SK-N-SH (cell line): ENCODE measurements at regions not wholly inside any gene's neighbourhood (a gene's known extent, or its start where the extent isn't known, plus 50 kb on each side); places are given as distances from the start of the nearest gene placed in this dataset.

Experiments used
- CTCF ChIA-PET: fragments of 300-600, 350-600 bp; formaldehyde crosslinking; extraction: SDS; loops from one replicate; lab custom pipeline; 2021; lab: Yijun Ruan, JAX
- POLR2A ChIA-PET: fragments of 350-600 bp; sonication (Branson Sonifier 250); formaldehyde crosslinking; extraction: SDS; loops from one replicate; lab custom pipeline; 2020; ENCODE audit warnings: antibody characterized with exemption, inconsistent platforms; lab: Yijun Ruan, JAX
- DNase-seq: peaks from one replicate; pipeline ENCODE4 v3.0.0; 2012
- H2AFZ ChIP-seq: fragments of 200-600 bp; sonication (generic); 2 replicates; pipeline ENCODE4 v1.8.1; 2016; ENCODE audit warnings: antibody characterized with exemption, mild to moderate bottlenecking, low read depth
- H3F3A ChIP-seq: fragments of 200-600 bp; sonication (generic); replicated peaks from 2 replicates; pipeline ENCODE3; 2016; ENCODE audit warnings: antibody characterized with exemption, mild to moderate bottlenecking; ENCODE audit not compliant: insufficient read depth
- H3K27ac ChIP-seq, 2 experiments: fragments of 200-500 bp in 1 of 2; fragments of 200-600 bp in 1 of 2; sonication (Bioruptor generic) in 1 of 2; sonication (generic), shearing (Covaris generic) in 1 of 2; 2 replicates each; pipeline versions ENCODE4 v1.5.1 to v1.6.1; 2014 to 2016; ENCODE audit warnings: low read depth in 2 of 2, inconsistent platforms in 1 of 2, low read length in 1 of 2, mild to moderate bottlenecking in 1 of 2, mixed read lengths in 1 of 2
- H3K27me3 ChIP-seq: fragments of 200-600 bp; sonication (generic), shearing (Covaris generic); 2 replicates; pipeline ENCODE4 v1.6.1; 2016; ENCODE audit warnings: mixed run types; ENCODE audit not compliant: insufficient read depth
- H3K36me3 ChIP-seq, 2 experiments: fragments of 200-500 bp in 1 of 2; fragments of 200-600 bp in 1 of 2; sonication (Bioruptor generic) in 1 of 2; sonication (generic) in 1 of 2; replicated peaks in 1 of 2; 2 replicates each; pipeline versions ENCODE3 to v1.5.1; 2014 to 2016; ENCODE audit warnings: low read length in 1 of 2, mild to moderate bottlenecking in 1 of 2; ENCODE audit not compliant: insufficient read depth in 2 of 2, control insufficient read depth in 1 of 2
- H3K4me1 ChIP-seq, 2 experiments: fragments of 200-500 bp in 1 of 2; fragments of 200-600 bp in 1 of 2; sonication (Bioruptor generic) in 1 of 2; sonication (generic), shearing (Covaris generic) in 1 of 2; 2 replicates each; pipeline versions ENCODE4 v1.5.1 to v1.6.1; 2014 to 2016; ENCODE audit warnings: low read depth in 1 of 2, low read length in 1 of 2, mixed run types in 1 of 2; ENCODE audit not compliant: insufficient read depth in 2 of 2, control insufficient read depth in 1 of 2
- H3K4me2 ChIP-seq: fragments of 200-600 bp; sonication (generic), shearing (Covaris generic); 2 replicates; pipeline ENCODE4 v1.6.1; 2017; ENCODE audit warnings: mixed run types
- H3K4me3 ChIP-seq, 2 experiments: fragments of 200-500 bp in 1 of 2; fragments of 200-600 bp in 1 of 2; sonication (Bioruptor generic) in 1 of 2; sonication (generic), shearing (Covaris generic) in 1 of 2; 2 replicates each; pipeline versions ENCODE4 v1.5.1 to v1.8.1; 2014 to 2016; ENCODE audit warnings: low read depth in 2 of 2, inconsistent platforms in 1 of 2, low read length in 1 of 2, mild to moderate bottlenecking in 1 of 2, mixed read lengths in 1 of 2, moderate library complexity in 1 of 2
- H3K79me2 ChIP-seq: fragments of 200-600 bp; sonication (generic); 2 replicates; pipeline ENCODE4 v1.8.1; 2017; ENCODE audit warnings: mild to moderate bottlenecking; ENCODE audit not compliant: insufficient read depth
- H3K9ac ChIP-seq: fragments of 200-600 bp; sonication (generic); 2 replicates; pipeline ENCODE4 v1.6.1; 2017; ENCODE audit warnings: mixed run types
- H3K9me2 ChIP-seq: fragments of 200-600 bp; sonication (generic); 2 replicates; pipeline ENCODE4 v1.6.1; 2017; ENCODE audit warnings: mixed run types
- H3K9me3 ChIP-seq: fragments of 200-600 bp; sonication (generic); 2 replicates; pipeline ENCODE4 v1.6.1; 2017; ENCODE audit warnings: mixed run types, mild to moderate bottlenecking, moderate library complexity
- H4K20me1 ChIP-seq: fragments of 200-600 bp; sonication (generic); 2 replicates; pipeline ENCODE4 v1.6.1; 2017; ENCODE audit warnings: mild to moderate bottlenecking, mixed run types; ENCODE audit not compliant: insufficient read depth
- CHD2 ChIP-seq: fragments of 150-350 bp; IDR thresholded peaks from 2 replicates; pipeline ENCODE4 v1.6.1; 2018; ENCODE audit warnings: low read length; ENCODE audit not compliant: partially characterized antibody
- ELF1 ChIP-seq: IDR thresholded peaks from 2 replicates; pipeline ENCODE4 v1.4.0; 2012
- FOSL2 ChIP-seq: IDR thresholded peaks from 2 replicates; pipeline ENCODE4 v1.4.0; 2012; ENCODE audit warnings: low read depth, mild to moderate bottlenecking, moderate library complexity, borderline replicate concordance
- MEF2A ChIP-seq: IDR thresholded peaks from 2 replicates; pipeline ENCODE4 v1.4.0; 2012; ENCODE audit warnings: low read depth, borderline replicate concordance
- NFIC ChIP-seq: IDR thresholded peaks from 2 replicates; pipeline ENCODE4 v1.4.0; 2012; ENCODE audit warnings: borderline replicate concordance
- POLR2AphosphoS5 ChIP-seq: IDR thresholded peaks from 2 replicates; pipeline ENCODE4 v1.6.1; 2012; ENCODE audit warnings: low read depth, low read length
- RCOR1 ChIP-seq: fragments of 150-350 bp; IDR thresholded peaks from 2 replicates; pipeline ENCODE4 v1.6.1; 2017; ENCODE audit warnings: antibody characterized with exemption, low read length
- RFX5 ChIP-seq: IDR thresholded peaks from 2 replicates; pipeline ENCODE4 v1.6.1; 2012; ENCODE audit warnings: mild to moderate bottlenecking, improper control_type of control experiment, low read length
- SMC3 ChIP-seq: IDR thresholded peaks from 2 replicates; pipeline ENCODE4 v1.6.1; 2012; ENCODE audit warnings: low read depth, low read length, improper control_type of control experiment
- TAF1 ChIP-seq: IDR thresholded peaks from 2 replicates; pipeline ENCODE4 v1.6.1; 2012; ENCODE audit warnings: low read depth, mild to moderate bottlenecking, low read length, moderate library complexity, borderline replicate concordance
- YY1 ChIP-seq: IDR thresholded peaks from 2 replicates; pipeline ENCODE4 v1.4.0; 2012; ENCODE audit warnings: low read depth, mild to moderate bottlenecking
- WGBS: methylation state at CpG from one replicate; pipeline ENCODE4 v1.1.6; 2017; ENCODE audit warnings: low lambda C conversion rate; 5-methylcytosine and 5-hydroxymethylcytosine counted together
- TF ChIP-seq, protein P1 (sequence below): fragments of 200-600 bp; sonication (generic); IDR thresholded peaks from 2 replicates; pipeline ENCODE4 v1.6.1; 2017; ENCODE audit warnings: antibody characterized with exemption, mild to moderate bottlenecking, moderate library complexity
- TF ChIP-seq, protein P2 (sequence below): IDR thresholded peaks from 2 replicates; pipeline ENCODE4 v1.4.0; 2012; ENCODE audit warnings: low read depth, borderline replicate concordance
- TF ChIP-seq, protein P3 (sequence below): fragments of 150-350 bp; IDR thresholded peaks from 2 replicates; pipeline ENCODE4 v1.6.1; 2016; ENCODE audit warnings: mild to moderate bottlenecking, low read depth, low read length
- TF ChIP-seq, protein P4 (sequence below): IDR thresholded peaks from 2 replicates; pipeline ENCODE4 v1.6.1; 2012; ENCODE audit warnings: mild to moderate bottlenecking, low read depth, low read length, moderate library complexity
- TF ChIP-seq, protein P5 (sequence below): fragments of 150-350 bp; IDR thresholded peaks from 2 replicates; pipeline ENCODE4 v1.6.1; 2017; ENCODE audit warnings: antibody characterized with exemption, low read length, low read depth, borderline replicate concordance

DNA sequence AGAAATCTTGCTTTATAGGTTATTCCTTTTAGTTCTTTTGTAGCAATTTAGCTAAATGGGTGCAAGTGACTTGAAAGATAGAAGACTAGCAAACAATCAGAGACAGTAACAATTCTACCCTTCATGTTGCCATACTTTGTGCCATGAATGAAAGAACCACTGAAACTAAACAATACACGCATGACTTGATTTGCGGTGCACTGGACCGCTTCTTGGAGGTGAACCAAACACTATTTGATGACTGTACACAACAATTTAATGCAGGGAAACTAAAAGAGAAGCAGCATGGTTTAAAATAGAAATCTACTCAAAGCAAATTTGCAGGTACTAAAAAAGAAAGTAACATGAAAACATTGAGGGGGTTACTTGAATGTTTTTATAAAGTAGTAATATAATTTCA, 331.0 kb upstream of the RARB start:
- no peaks in the 10 kb centered on the region for H3K36me3 ChIP-seq
- H3F3A ChIP-seq: no peaks in the 10 kb centered on the region
- H3K9me3 ChIP-seq: no peaks in the 10 kb centered on the region
- no peak overlapping the region for H3K9ac ChIP-seq
- H3K4me3 ChIP-seq: no peak overlapping the region
- no peaks in the 10 kb centered on the region; a peak in 1 of 4 replicates for H3K4me1 ChIP-seq
- H3K27me3 ChIP-seq: no peaks in the 10 kb centered on the region
- no peaks in the 10 kb centered on the region for H4K20me1 ChIP-seq
- no peak overlapping the region for H3K4me2 ChIP-seq
- H3K27ac ChIP-seq: no peak overlapping the region
- H3K9me2 ChIP-seq: no peaks in the 10 kb centered on the region
- 86% methylated on average over 3 of the region's 3 CpGs for WGBS
- H2AFZ ChIP-seq: no peak overlapping the region
- CTCF ChIA-PET: no interaction called here
- DNase-seq: no peak
- no peaks in the 10 kb centered on the region for H3K79me2 ChIP-seq
- TF ChIP-seq CHD2 (no peak), POLR2AphosphoS5 (no peak), MEF2A (no peak), RCOR1 (no peak), NFIC (no peak), TAF1 (no peak), YY1 (no peak), FOSL2 (no peak), RFX5 (no peak), ELF1 (no peak), SMC3 (no peak)
- TF ChIP-seq, protein P1, sequence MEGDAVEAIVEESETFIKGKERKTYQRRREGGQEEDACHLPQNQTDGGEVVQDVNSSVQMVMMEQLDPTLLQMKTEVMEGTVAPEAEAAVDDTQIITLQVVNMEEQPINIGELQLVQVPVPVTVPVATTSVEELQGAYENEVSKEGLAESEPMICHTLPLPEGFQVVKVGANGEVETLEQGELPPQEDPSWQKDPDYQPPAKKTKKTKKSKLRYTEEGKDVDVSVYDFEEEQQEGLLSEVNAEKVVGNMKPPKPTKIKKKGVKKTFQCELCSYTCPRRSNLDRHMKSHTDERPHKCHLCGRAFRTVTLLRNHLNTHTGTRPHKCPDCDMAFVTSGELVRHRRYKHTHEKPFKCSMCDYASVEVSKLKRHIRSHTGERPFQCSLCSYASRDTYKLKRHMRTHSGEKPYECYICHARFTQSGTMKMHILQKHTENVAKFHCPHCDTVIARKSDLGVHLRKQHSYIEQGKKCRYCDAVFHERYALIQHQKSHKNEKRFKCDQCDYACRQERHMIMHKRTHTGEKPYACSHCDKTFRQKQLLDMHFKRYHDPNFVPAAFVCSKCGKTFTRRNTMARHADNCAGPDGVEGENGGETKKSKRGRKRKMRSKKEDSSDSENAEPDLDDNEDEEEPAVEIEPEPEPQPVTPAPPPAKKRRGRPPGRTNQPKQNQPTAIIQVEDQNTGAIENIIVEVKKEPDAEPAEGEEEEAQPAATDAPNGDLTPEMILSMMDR: no peak
- TF ChIP-seq, protein P2, sequence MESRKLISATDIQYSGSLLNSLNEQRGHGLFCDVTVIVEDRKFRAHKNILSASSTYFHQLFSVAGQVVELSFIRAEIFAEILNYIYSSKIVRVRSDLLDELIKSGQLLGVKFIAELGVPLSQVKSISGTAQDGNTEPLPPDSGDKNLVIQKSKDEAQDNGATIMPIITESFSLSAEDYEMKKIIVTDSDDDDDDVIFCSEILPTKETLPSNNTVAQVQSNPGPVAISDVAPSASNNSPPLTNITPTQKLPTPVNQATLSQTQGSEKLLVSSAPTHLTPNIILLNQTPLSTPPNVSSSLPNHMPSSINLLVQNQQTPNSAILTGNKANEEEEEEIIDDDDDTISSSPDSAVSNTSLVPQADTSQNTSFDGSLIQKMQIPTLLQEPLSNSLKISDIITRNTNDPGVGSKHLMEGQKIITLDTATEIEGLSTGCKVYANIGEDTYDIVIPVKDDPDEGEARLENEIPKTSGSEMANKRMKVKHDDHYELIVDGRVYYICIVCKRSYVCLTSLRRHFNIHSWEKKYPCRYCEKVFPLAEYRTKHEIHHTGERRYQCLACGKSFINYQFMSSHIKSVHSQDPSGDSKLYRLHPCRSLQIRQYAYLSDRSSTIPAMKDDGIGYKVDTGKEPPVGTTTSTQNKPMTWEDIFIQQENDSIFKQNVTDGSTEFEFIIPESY: no peak
- TF ChIP-seq, protein P3, sequence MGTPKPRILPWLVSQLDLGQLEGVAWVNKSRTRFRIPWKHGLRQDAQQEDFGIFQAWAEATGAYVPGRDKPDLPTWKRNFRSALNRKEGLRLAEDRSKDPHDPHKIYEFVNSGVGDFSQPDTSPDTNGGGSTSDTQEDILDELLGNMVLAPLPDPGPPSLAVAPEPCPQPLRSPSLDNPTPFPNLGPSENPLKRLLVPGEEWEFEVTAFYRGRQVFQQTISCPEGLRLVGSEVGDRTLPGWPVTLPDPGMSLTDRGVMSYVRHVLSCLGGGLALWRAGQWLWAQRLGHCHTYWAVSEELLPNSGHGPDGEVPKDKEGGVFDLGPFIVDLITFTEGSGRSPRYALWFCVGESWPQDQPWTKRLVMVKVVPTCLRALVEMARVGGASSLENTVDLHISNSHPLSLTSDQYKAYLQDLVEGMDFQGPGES: no peak
- TF ChIP-seq, protein P4, sequence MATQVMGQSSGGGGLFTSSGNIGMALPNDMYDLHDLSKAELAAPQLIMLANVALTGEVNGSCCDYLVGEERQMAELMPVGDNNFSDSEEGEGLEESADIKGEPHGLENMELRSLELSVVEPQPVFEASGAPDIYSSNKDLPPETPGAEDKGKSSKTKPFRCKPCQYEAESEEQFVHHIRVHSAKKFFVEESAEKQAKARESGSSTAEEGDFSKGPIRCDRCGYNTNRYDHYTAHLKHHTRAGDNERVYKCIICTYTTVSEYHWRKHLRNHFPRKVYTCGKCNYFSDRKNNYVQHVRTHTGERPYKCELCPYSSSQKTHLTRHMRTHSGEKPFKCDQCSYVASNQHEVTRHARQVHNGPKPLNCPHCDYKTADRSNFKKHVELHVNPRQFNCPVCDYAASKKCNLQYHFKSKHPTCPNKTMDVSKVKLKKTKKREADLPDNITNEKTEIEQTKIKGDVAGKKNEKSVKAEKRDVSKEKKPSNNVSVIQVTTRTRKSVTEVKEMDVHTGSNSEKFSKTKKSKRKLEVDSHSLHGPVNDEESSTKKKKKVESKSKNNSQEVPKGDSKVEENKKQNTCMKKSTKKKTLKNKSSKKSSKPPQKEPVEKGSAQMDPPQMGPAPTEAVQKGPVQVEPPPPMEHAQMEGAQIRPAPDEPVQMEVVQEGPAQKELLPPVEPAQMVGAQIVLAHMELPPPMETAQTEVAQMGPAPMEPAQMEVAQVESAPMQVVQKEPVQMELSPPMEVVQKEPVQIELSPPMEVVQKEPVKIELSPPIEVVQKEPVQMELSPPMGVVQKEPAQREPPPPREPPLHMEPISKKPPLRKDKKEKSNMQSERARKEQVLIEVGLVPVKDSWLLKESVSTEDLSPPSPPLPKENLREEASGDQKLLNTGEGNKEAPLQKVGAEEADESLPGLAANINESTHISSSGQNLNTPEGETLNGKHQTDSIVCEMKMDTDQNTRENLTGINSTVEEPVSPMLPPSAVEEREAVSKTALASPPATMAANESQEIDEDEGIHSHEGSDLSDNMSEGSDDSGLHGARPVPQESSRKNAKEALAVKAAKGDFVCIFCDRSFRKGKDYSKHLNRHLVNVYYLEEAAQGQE: no peak
- TF ChIP-seq, protein P5, sequence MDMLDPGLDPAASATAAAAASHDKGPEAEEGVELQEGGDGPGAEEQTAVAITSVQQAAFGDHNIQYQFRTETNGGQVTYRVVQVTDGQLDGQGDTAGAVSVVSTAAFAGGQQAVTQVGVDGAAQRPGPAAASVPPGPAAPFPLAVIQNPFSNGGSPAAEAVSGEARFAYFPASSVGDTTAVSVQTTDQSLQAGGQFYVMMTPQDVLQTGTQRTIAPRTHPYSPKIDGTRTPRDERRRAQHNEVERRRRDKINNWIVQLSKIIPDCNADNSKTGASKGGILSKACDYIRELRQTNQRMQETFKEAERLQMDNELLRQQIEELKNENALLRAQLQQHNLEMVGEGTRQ: no peak
- POLR2A ChIA-PET: no interaction called here
